Right ventricle myocardium inferior (tissue), 1 donor: ENCODE measurements at regions not wholly inside any gene's neighbourhood (a gene's known extent, or its start where the extent isn't known, plus 50 kb on each side); places are given as distances from the start of the nearest gene placed in this dataset.

Experiments
- ATAC-seq: fragments of 200-7000 bp; cut with Tn5 transposase; one replicate; pipeline ENCODE4 v1.9.1; 2020; ENCODE audit warnings: mild to moderate bottlenecking, moderate library complexity
- DNase-seq: peaks from one replicate; pipeline ENCODE4 v3.0.0; 2021; ENCODE audit errors: missing footprints
- intact Hi-C: fragments of 100-400 bp; cut with DNase I; formaldehyde crosslinking; loops from one replicate; pipeline ENCODE4 v1.11.0; 2022
- donor health status: DM: no; HTN: yes; CAD: no; lungs with severe emphysema.

DNA sequence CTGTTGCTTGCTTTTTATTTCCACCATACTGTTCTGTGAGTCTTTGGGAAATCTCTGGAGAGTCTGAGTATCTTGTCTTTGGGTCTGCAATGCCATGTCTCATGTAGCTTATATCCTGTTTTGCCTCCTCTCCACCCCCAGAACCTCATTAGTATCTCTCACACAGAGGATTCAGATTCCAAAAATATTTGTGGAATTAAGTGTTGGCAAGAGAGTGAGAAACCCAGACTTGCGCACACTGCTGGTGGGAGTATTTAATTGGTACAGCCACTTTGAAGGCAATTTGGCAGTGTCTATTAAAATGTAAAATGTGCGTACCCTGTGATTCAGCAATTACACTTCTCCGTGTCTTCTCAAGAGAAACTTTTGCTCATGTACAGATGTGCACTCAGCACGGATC is 68.6 kb downstream of the ZNF621 start:
- no peak for DNase-seq
- ATAC-seq, result no peak
- intact Hi-C loops, result no loop called here

- DNase-seq (no peak), ATAC-seq (no peak)
- intact Hi-C loops, result no loop called here
Observed at GRCh38 chr3:40597441-40597840, 72.7 kb downstream of the ZNF621 start.

DNA sequence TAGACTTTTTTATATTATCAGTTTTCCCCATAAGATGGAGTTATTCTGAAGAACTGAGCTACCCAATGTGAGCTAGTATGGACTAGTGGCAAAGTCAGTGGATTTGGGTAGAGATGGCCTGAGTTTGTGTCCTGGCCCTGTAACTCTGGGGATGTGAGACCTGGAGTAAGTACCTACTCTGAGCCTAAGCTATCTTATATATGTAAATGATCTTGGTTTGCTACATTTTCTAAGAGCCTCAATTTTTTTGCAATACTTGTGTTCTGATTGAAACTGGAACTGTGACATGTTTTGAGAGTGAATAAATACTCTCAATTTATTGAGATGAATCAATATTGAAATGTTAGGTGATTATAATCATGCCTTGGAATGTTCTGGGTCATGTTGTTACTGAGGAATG is 73.6 kb downstream of the ZNF621 start:
- ATAC-seq, result no peak

DNA sequence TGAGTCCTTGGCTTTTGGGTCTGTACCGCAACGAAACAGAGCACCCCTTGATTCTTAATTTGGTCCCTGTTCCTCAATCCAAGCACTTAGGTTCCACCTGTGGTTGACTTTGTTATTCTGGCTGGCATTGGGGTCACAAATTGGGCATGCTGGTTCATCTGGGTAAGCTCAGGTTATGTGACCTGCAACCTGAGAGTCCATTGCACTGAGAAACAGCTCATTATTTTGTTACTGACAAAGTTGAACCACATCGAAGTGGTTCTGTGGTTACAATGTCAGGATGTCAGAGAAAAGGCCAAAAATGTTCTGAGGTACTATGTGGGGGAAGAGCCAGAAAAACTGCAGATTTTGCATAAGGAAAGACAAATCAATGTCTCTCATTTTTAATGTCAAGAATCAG is 74.2 kb downstream of the ZNF621 start:
- intact Hi-C loops, result no loop called here
- ATAC-seq (no peak), DNase-seq (no peak)

More for the DNA sequence above, 73.6 kb downstream of the ZNF621 start:
- no peak for DNase-seq
- intact Hi-C loops, result no loop called here

DNA sequence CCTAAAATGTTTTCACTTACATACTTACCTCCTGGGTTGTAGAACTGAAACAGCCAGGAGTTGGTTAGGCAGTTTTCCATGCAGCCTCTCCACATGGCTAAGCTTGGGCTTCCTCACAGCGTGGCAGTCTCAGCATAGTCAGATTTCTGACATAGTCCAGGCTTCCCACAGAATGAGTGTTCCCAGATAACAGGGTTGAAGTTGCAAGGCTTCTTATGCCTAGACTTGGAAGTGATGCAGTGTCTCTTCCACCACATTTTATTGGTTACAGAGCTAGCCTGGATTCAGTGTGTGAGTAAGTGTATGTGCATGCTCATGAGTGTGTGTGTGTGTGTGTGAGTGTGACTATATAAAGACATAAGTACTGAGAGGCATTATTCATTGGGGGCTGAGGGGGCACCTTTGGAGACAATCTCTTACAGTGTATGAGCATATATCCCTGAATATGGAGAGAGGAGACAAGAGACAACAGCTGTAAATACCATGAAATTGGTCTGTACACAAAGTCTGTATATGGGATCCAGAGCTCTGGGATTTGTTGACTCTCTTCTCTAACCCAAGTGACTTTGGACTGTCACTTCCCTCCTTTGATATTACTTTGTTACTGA is 78.1 kb downstream of the ZNF621 start:
- no peak for ATAC-seq
- intact Hi-C loops, result no loop called here
- DNase-seq, result no peak

GRCh38 chr3:40605960-40606359 is 81.2 kb downstream of the ZNF621 start:
- ATAC-seq (no peak), DNase-seq (no peak)
- intact Hi-C loops, result no loop called here

- ATAC-seq (peak; percentile 44), DNase-seq (no peak)
- intact Hi-C loops, result no loop called here
Observed at GRCh38 chr3:40608091-40608490, 83.3 kb downstream of the ZNF621 start.

- intact Hi-C loops, result no loop called here
- ATAC-seq, result no peak
- no peak for DNase-seq
Observed at GRCh38 chr3:40613306-40613705, 88.5 kb downstream of the ZNF621 start.

- intact Hi-C loops, result no loop called here
- DNase-seq (no peak), ATAC-seq (peak; percentile 34)
Observed at GRCh38 chr3:40615110-40615915, 90.6 kb downstream of the ZNF621 start.

DNA sequence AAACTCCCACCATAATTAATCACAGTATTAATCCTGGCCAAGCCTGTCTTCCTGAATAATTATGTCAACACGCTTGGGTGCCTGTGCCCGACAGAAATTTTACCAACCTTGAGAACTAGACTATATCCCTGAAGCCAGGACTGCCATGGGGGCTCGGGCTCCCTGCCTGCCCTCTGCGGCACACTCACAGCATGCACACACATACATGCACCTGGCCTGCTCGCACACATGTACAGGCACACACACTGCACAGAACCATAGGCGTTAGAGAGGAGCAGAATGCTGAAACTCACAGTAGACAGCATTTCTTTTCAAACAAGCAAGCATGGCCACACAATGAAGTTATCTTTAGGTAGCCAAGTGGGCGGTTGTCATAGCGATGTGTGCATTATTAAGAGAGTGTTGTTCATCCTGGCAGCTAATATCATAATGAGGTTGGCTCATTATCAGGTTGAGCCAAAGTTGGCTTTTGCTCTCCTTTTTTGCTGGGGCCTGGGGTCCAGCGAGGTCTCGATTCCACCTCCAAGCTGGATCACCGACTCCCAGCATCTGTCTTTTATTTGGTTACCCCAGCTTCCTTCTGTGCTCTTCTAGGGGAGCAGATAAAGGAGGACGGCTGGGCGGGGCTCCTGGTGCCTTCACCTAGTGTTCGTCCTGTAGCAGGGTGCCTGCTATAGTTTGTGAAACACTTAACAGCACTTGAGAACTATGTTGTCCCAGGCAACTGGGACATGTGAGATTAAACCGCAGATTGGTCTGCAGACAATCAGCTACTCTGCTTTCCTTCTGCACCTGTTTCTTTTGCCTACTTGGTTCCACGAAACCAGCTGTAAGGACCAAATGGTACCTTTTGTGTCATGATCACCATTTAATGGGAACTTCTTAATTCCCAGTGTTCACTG is 91.4 kb downstream of the ZNF621 start:
- peak; percentile 23 for ATAC-seq
- DNase-seq, result no peak
- intact Hi-C loops, result no loop called here

DNA sequence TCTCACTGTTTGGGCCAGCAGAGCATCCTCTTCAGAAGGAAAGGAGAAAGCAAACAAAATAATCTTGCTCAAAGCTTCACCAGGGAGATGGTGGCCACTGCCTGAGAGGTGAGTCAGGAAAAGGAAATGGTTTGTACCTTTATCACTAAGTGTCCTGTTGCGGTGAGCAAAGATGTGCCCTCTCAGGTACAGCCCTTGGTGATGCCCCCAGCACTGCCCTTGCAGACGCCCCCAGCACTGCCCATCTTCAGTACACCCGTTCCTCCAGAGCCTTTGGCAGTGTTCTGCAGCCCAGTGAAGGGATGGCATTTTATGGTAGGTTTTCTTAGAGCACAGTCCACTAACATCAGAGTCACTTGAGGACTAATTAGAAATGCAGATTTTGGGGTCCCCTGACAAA is 92.3 kb downstream of the ZNF621 start:
- intact Hi-C loops, result no loop called here
- DNase-seq (no peak), ATAC-seq (no peak)

DNA sequence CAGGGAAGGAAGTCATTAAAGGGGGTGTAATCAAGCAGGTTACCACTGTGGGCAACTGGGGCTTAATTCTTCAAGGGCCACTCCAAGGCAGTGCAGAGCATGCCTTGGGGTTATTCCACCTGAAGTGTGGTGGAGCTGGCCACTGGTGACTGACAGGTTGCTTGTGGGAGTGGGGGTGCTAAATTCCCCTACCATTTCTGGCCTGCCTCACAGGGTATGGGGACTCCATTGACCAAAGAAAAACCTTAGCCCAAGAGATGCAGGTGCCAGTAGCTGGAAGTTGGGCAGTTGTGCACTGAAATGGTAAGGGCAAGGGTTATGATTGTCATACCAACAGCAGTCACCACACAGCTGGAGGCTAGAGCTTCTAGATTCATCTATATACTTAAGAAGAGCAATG is 93.4 kb downstream of the ZNF621 start:
- ATAC-seq, result no peak
- no peak for DNase-seq
- intact Hi-C loops, result no loop called here

- intact Hi-C loops, result no loop called here
- DNase-seq (no peak), ATAC-seq (no peak)
Observed at GRCh38 chr3:40620151-40620550, 95.4 kb downstream of the ZNF621 start.

DNA sequence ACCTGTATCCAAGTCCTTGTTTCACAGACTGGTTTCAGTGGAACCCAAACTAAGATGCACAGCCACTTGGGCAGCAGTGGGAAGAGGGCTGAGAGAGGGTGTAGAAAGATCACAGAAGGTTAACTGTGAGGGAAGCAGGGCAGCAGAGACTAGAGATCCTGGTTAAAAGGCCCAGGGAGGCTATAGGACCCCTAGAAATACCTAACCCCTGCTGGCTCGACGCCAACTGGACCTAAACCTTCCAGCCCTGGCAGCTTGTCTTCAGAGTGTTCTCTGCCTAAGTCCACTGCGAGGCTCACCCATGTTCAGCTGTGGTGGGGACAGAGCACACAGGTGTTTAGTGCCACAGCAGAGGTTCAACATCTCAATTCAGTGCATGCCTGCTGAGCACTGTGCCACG is 96.5 kb downstream of the ZNF621 start:
- intact Hi-C loops, result no loop called here
- DNase-seq (no peak), ATAC-seq (no peak)

- no peak for DNase-seq
- intact Hi-C loops, result no loop called here
- peak; percentile 60 for ATAC-seq
Observed at GRCh38 chr3:40623567-40623966, 98.8 kb downstream of the ZNF621 start.

GRCh38 chr3:40624189-40624769 is 99.5 kb downstream of the ZNF621 start:
- ATAC-seq (no peak), DNase-seq (no peak)
- intact Hi-C loops, result no loop called here

- intact Hi-C loops, result no loop called here
- ATAC-seq (no peak), DNase-seq (no peak)
Observed at GRCh38 chr3:40627095-40627494, 102.3 kb downstream of the ZNF621 start.

DNA sequence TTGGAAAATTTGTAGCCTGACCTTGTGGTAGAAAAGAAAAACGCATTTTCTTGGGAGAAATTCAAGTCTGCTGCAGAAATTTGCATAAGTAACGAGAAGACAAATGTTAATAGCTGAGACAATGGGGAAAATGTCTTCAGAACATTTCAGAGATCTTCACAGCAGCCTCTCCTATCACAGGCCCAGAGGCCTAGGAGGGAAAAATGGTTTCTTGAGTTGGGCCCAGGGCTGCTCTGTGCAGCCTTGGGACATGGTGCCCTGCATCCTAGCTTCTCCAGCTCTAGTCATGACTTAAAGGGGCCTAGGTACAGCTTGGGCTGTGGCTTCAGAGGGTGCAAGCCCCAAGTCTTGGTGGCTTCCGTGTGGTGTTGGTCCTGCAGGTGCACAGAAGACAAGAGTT is 104.2 kb downstream of the ZNF621 start:
- ATAC-seq, result no peak
- intact Hi-C loops, result no loop called here
- DNase-seq, result no peak

GRCh38 chr3:40631341-40631995 is 106.7 kb downstream of the ZNF621 start:
- intact Hi-C loops, result no loop called here
- ATAC-seq, result no peak

More at GRCh38 chr3:40631341-40631995, 106.7 kb downstream of the ZNF621 start:
- no peak for DNase-seq
